ENCODE measurements at regions not wholly inside any gene's neighbourhood (a gene's known extent, or its start where the extent isn't known, plus 50 kb on each side); places are given as distances from the start of the nearest gene placed in this dataset.

DNA sequence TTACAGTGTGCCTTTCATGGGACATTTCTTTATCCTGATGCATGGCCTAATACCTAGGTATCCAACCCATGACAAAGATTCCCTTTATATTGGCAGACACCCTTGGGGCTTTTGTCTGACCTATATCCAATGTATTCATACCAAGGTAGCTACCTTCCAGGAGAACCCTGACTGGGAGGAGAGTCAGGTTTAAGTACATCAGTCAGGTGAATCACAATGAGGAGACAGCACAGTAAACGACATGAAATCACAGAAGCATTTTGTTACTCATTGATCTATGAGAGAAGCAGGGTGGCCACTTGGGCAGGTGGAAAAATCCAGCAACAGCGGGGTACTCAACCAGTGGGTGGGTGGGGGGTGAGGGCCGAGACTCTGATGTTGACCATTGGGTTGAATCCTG lies 527.4 kb upstream of the ATXN8OS start:
- Histone ChIP-seq H3K4me3 (ENCODE audit: low read depth in 2 of 2, low read length in 2 of 2) (no peak overlapping the region), H3K4me1 (ENCODE audit: control insufficient read depth, insufficient read depth, low read length) (no peaks in the 10 kb centered on the region), H3K36me3 (ENCODE audit: control insufficient read depth, insufficient read depth, low read length) (no peaks in the 10 kb centered on the region), H3K9me3 (ENCODE audit: control insufficient read depth, insufficient read depth, low read depth, low read length) (no peaks in the 10 kb centered on the region), H3K27ac (ENCODE audit: low read length) (no peak overlapping the region), H3K27me3 (ENCODE audit: control insufficient read depth, insufficient read depth, low read length) (no peaks in the 10 kb centered on the region)
- DNase-seq (ENCODE audit: low read depth, low spot score) = no peak
- in situ Hi-C loops (cut with HindIII; ENCODE audit: low pct_unique_long_range_greater_than_20kb, low sequenced_read_pairs) = no loop called here
- no TSS peak for BruUV-seq (replicated peaks)
- no peak for ATAC-seq
- intact Hi-C loops (cut with micrococcal nuclease; ENCODE audit: unreplicated experiment) = no loop called here
- POLR2A ChIA-PET = no interaction called here
- TF ChIP-seq CTCF (IDR thresholded peaks at IDR 0.05) (no peak), SIN3A (IDR thresholded peaks at IDR 0.05; ENCODE audit: borderline replicate concordance, insufficient read depth, low read depth, low read length) (no peak), POLR2AphosphoS5 (IDR thresholded peaks at IDR 0.05; ENCODE audit: low read depth, low read length) (no peak), REST (IDR thresholded peaks at IDR 0.05; ENCODE audit: insufficient read depth in 1 of 2, low read depth in 2 of 2, low read length in 1 of 2) (no peak), TCF7L2 (IDR thresholded peaks at IDR 0.05; ENCODE audit: low read depth, low read length) (no peak)
- CTCF ChIA-PET = no interaction called here

DNA sequence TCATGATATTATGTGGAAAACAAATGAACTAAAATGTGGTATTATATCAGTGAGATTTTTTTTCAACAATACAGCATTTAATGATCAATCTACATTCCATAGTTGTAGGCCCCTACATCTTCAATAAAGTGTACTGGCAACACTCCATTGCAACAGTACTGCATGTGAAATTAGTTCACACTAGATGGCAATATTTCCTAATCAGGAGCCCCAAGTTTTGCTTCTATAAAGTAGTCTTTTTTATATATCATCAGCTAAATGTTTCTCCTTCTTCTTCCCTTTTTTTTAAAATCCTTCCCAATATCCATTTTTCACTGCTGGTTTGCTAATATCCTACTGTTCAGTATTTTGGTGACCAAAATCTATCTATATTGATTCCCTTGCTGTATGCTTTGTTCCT lies 528.3 kb upstream of the ATXN8OS start:
- TF ChIP-seq SIN3A (IDR thresholded peaks at IDR 0.05; ENCODE audit: borderline replicate concordance, insufficient read depth, low read depth, low read length) (no peak), CTCF (IDR thresholded peaks at IDR 0.05) (no peak; the same call in 1 of the 2 replicates), TCF7L2 (IDR thresholded peaks at IDR 0.05; ENCODE audit: low read depth, low read length) (no peak), POLR2AphosphoS5 (IDR thresholded peaks at IDR 0.05; ENCODE audit: low read depth, low read length) (no peak), REST (IDR thresholded peaks at IDR 0.05; ENCODE audit: insufficient read depth in 1 of 2, low read depth in 2 of 2, low read length in 1 of 2) (no peak)
- in situ Hi-C loops (cut with HindIII; ENCODE audit: low pct_unique_long_range_greater_than_20kb, low sequenced_read_pairs) (no loop called here), intact Hi-C loops (cut with micrococcal nuclease; ENCODE audit: unreplicated experiment) (no loop called here)
- Histone ChIP-seq H3K27ac (ENCODE audit: low read length) (no peak overlapping the region), H3K36me3 (ENCODE audit: control insufficient read depth, insufficient read depth, low read length) (no peaks in the 10 kb centered on the region), H3K4me3 (ENCODE audit: low read depth in 2 of 2, low read length in 2 of 2) (no peak overlapping the region), H3K4me1 (ENCODE audit: control insufficient read depth, insufficient read depth, low read length) (no peaks in the 10 kb centered on the region), H3K9me3 (ENCODE audit: control insufficient read depth, insufficient read depth, low read depth, low read length) (no peaks in the 10 kb centered on the region), H3K27me3 (ENCODE audit: control insufficient read depth, insufficient read depth, low read length) (no peaks in the 10 kb centered on the region)
- ChIA-PET POLR2A (no interaction called here), CTCF (no interaction called here)
- no peak for DNase-seq (ENCODE audit: low read depth, low spot score)
- no peak for ATAC-seq
- BruUV-seq (replicated peaks) = no TSS peak
